ENCODE measurements at regions not wholly inside any gene's neighbourhood (a gene's known extent, or its start where the extent isn't known, plus 50 kb on each side); places are given as distances from the start of the nearest gene placed in this dataset.

GRCh38 chr6:33967966-33968724, 164.3 kb upstream of the MLN start:
- Mint-ChIP-seq H3K27ac (no peak overlapping the region), H3K4me3 (no peak overlapping the region), H3K4me1 (no peaks in the 10 kb centered on the region), H3K36me3 (ENCODE audit: low read depth) (no peaks in the 10 kb centered on the region), H3K27me3 (peaks cover 13% of the 10 kb centered on the region), H3K9me3 (ENCODE audit: low read depth) (no peaks in the 10 kb centered on the region)
- POLR2A ChIA-PET = no interaction called here
- DNase-seq (no peak), ATAC-seq (no peak)
- intact Hi-C loops (cut with DNase I, micrococcal nuclease) = no loop called here
- CTCF ChIA-PET = interaction anchor here (1.0 kb wide), 1 partner anchor 56 kb away, joined by 4 read pairs; no protein-coding TSS in a partner anchor

- Mint-ChIP-seq H3K27ac (no peak overlapping the region), H3K4me3 (no peak overlapping the region), H3K36me3 (ENCODE audit: low read depth) (no peaks in the 10 kb centered on the region), H3K4me1 (peaks cover 5% of the 10 kb centered on the region), H3K27me3 (peaks cover 13% of the 10 kb centered on the region), H3K9me3 (ENCODE audit: low read depth) (no peaks in the 10 kb centered on the region)
- ChIA-PET CTCF (no interaction called here), POLR2A (no interaction called here)
- intact Hi-C loops (cut with DNase I, micrococcal nuclease) = no loop called here
- ATAC-seq (no peak), DNase-seq (no peak)
Observed at GRCh38 chr6:33967265-33967767, 163.5 kb upstream of the MLN start.

DNA sequence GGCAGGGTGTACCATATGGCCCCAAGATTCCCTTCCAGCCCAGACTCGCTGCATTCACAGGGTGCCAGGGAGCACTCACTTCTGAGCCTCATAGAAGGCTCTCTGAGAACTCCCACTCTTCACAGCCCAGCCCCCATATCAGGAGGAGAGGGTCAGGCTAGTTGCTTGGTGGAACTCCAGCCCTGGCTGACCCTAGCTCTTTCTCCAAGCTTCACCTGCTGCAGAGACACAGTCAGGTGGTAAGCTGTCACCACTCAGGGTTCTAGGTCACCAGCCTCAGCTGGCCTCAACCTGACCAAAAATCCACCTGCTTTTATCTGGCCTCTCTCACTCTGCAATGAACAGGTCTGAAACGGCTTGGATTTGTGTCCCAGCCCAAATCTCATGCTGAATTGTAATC, 162.7 kb upstream of the MLN start:
- DNase-seq = no peak
- Mint-ChIP-seq H3K27me3 (peaks cover 12% of the 10 kb centered on the region), H3K27ac (no peak overlapping the region), H3K4me1 (peaks cover 5% of the 10 kb centered on the region), H3K36me3 (ENCODE audit: low read depth) (no peaks in the 10 kb centered on the region), H3K4me3 (no peak overlapping the region), H3K9me3 (ENCODE audit: low read depth) (no peaks in the 10 kb centered on the region)
- ChIA-PET POLR2A (no interaction called here), CTCF (no interaction called here)
- intact Hi-C loops (cut with DNase I, micrococcal nuclease) = no loop called here
- ATAC-seq = no peak

GRCh38 chr6:33965766-33966165, 162.0 kb upstream of the MLN start:
- Mint-ChIP-seq H3K4me3 (no peak overlapping the region), H3K9me3 (ENCODE audit: low read depth) (no peaks in the 10 kb centered on the region), H3K36me3 (ENCODE audit: low read depth) (no peaks in the 10 kb centered on the region), H3K27ac (no peak overlapping the region), H3K27me3 (peaks cover 11% of the 10 kb centered on the region), H3K4me1 (peaks cover 5% of the 10 kb centered on the region)
- intact Hi-C loops (cut with DNase I, micrococcal nuclease) = no loop called here
- ChIA-PET POLR2A (no interaction called here), CTCF (no interaction called here)
- ATAC-seq = no peak
- no peak for DNase-seq

- peaks cover 8% of the 10 kb centered on the region for H3K27me3 Mint-ChIP-seq
- ChIA-PET CTCF (no interaction called here), POLR2A (no interaction called here)
- intact Hi-C loops (cut with DNase I, micrococcal nuclease) = no loop called here
- no peak overlapping the region for H3K27ac Mint-ChIP-seq
- peaks cover 5% of the 10 kb centered on the region for H3K4me1 Mint-ChIP-seq
- H3K4me3 Mint-ChIP-seq = no peak overlapping the region
- no peak for DNase-seq
- H3K36me3 Mint-ChIP-seq (ENCODE audit: low read depth) = no peaks in the 10 kb centered on the region
- ATAC-seq = no peak
- H3K9me3 Mint-ChIP-seq (ENCODE audit: low read depth) = no peaks in the 10 kb centered on the region
Observed at GRCh38 chr6:33964387-33964786, 160.6 kb upstream of the MLN start.

- H3K4me1 Mint-ChIP-seq = peaks cover 5% of the 10 kb centered on the region
- ATAC-seq (no peak), DNase-seq (no peak)
- H3K36me3 Mint-ChIP-seq (ENCODE audit: low read depth) = no peaks in the 10 kb centered on the region
- H3K27ac Mint-ChIP-seq = no peak overlapping the region
- intact Hi-C loops (cut with DNase I, micrococcal nuclease) = no loop called here
- ChIA-PET CTCF (no interaction called here), POLR2A (no interaction called here)
- no peaks in the 10 kb centered on the region for H3K9me3 Mint-ChIP-seq (ENCODE audit: low read depth)
- peaks cover 8% of the 10 kb centered on the region for H3K27me3 Mint-ChIP-seq
- no peak overlapping the region for H3K4me3 Mint-ChIP-seq
Observed at GRCh38 chr6:33963136-33963750, 159.4 kb upstream of the MLN start.

GRCh38 chr6:33962246-33963027, 158.6 kb upstream of the MLN start:
- H3K4me1 Mint-ChIP-seq = peaks cover 5% of the 10 kb centered on the region
- DNase-seq (peak; percentile 43), ATAC-seq (peak; percentile 78)
- no peaks in the 10 kb centered on the region for H3K36me3 Mint-ChIP-seq (ENCODE audit: low read depth)
- H3K27ac Mint-ChIP-seq = no peak overlapping the region
- ChIA-PET POLR2A (no interaction called here), CTCF (interaction anchor here (0.6 to 1.1 kb wide), 2 partner anchors 14 to 925 kb away, joined by 3 read pairs; no protein-coding TSS in a partner anchor)
- H3K9me3 Mint-ChIP-seq (ENCODE audit: low read depth) = no peaks in the 10 kb centered on the region
- H3K27me3 Mint-ChIP-seq = peaks cover 2% of the 10 kb centered on the region
- H3K4me3 Mint-ChIP-seq = no peak overlapping the region
- intact Hi-C loops (cut with DNase I, micrococcal nuclease) = no loop called here

DNA sequence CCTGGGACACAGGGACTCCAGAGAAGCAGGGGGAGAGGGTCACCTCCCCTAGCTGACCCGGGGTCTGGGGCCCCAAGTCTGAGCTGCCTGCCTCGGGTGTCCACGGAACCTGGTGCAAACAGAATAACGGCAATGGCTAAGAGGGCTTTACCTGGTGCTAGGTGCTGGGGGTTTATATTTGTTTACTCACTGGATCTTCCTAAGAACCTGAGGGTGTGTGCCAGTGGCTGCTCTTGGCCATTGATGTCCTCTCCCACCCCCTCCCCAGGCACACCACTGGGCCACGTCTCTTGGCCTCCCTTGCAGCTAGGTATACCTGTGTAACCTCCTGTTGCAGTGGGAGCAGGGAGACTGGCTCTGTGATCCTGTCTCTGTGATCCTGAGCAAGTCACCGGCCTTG, 157.9 kb upstream of the MLN start:
- Mint-ChIP-seq H3K9me3 (ENCODE audit: low read depth) (no peaks in the 10 kb centered on the region), H3K36me3 (ENCODE audit: low read depth) (no peaks in the 10 kb centered on the region), H3K4me3 (no peak overlapping the region), H3K27ac (no peak overlapping the region), H3K27me3 (no peaks in the 10 kb centered on the region), H3K4me1 (peaks cover 5% of the 10 kb centered on the region)
- DNase-seq (no peak), ATAC-seq (no peak)
- CTCF ChIA-PET = interaction anchor here (0.5 to 1.1 kb wide), 3 partner anchors 15 to 924 kb away, joined by 3 read pairs; no protein-coding TSS in a partner anchor
- intact Hi-C loops (cut with DNase I, micrococcal nuclease) = no loop called here
- POLR2A ChIA-PET = no interaction called here

DNA sequence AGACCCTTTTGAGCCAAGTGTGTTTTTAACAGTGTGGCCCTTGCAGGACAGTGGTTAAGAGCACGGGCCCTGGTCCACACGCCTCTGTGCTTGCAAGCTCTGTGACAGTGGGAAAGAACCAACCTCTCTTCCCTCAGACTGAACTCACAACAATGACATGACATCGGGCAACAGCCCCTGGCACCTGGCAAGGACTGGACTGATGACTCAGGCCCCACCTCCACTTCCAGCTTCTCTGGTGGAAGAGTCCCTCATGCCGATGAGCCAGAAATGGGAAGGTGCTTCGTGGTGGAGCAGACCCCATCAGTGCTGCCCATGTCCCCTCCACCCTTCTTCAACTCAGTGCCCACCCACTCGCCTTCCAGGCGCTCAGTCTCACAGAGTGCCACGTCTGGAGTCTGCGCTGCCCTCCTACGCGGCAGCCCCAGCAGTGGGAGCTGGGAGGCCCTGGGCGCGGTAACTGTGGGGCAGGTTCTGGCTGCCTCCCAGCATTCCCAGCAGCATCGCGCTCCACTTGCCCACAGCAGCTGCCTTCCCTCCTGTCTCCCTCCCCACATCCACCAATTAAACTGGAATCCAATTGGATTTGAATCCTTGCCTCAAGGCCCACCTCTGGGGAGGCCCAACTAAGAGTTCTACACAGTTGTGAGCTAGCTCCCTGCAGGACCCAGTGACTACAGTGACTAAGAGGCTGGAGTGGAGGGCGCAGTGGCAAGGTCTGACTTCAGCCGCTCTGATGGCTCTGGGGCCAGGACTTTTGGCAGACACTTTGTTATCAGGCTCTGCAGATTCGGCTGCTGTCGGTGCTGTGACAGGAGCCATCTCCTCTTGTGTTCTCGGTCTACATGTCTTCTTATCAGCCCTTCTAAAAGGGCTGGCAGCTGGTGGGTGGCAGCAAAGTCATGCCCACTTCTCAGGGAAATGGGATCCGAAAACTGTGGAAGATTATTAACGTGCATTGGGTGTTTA, 156.8 kb upstream of the MLN start:
- peaks cover 5% of the 10 kb centered on the region for H3K4me1 Mint-ChIP-seq
- H3K27ac Mint-ChIP-seq = no peak overlapping the region
- no peaks in the 10 kb centered on the region for H3K36me3 Mint-ChIP-seq (ENCODE audit: low read depth)
- ChIA-PET CTCF (interaction anchor here (0.5 to 1.1 kb wide), 2 partner anchors 16 to 269 kb away, joined by 3 read pairs; no protein-coding TSS in a partner anchor), POLR2A (interaction anchor here (0.5 kb wide), 1 partner anchor 38 kb away, joined by 3 read pairs; no protein-coding TSS in a partner anchor)
- ATAC-seq (no peak), DNase-seq (no peak)
- no peaks in the 10 kb centered on the region for H3K9me3 Mint-ChIP-seq (ENCODE audit: low read depth)
- intact Hi-C loops (cut with DNase I, micrococcal nuclease) = no loop called here
- H3K27me3 Mint-ChIP-seq = no peaks in the 10 kb centered on the region
- no peak overlapping the region for H3K4me3 Mint-ChIP-seq

- DNase-seq (no peak), ATAC-seq (no peak)
- Mint-ChIP-seq H3K9me3 (ENCODE audit: low read depth) (no peaks in the 10 kb centered on the region), H3K27me3 (no peaks in the 10 kb centered on the region), H3K27ac (no peak overlapping the region), H3K4me1 (peaks cover 5% of the 10 kb centered on the region), H3K36me3 (ENCODE audit: low read depth) (no peaks in the 10 kb centered on the region), H3K4me3 (no peak overlapping the region)
- intact Hi-C loops (cut with DNase I, micrococcal nuclease) = loop anchor here in 1 of 2 experiments (10.0 kb wide), 1 partner anchor 195 kb away; no protein-coding TSS in a partner anchor
- POLR2A ChIA-PET = interaction anchor here (0.6 kb wide), 1 partner anchor 38 kb away, joined by 4 read pairs; no protein-coding TSS in a partner anchor
- CTCF ChIA-PET = interaction anchor here (0.7 to 1.3 kb wide), 3 partner anchors 74 to 200 kb away, joined by 3 to 5 read pairs (median 4); no protein-coding TSS in a partner anchor
Observed at GRCh38 chr6:33959661-33960344, 156.0 kb upstream of the MLN start.
